Heart left ventricle (tissue), 13 donors: ENCODE measurements at regions not wholly inside any gene's neighbourhood (a gene's known extent, or its start where the extent isn't known, plus 50 kb on each side); places are given as distances from the start of the nearest gene placed in this dataset.

Experiments
- CTCF ChIP-seq, 12 donors: fragments of 200-600 bp; sonication (generic) in 4 of 12; IDR thresholded peaks; one replicate each; pipeline versions ENCODE4 v1.5.0 to v1.8.0; 2018 to 2022; ENCODE audit warnings: antibody characterized with exemption in 12 of 12, mild to moderate bottlenecking in 5 of 12
- POLR2A ChIP-seq, 2 donors: fragments of 450-650 bp; IDR thresholded peaks; one replicate each; pipeline ENCODE4 v1.6.1; 2017; ENCODE audit warnings: antibody characterized with exemption in 2 of 2, mild to moderate bottlenecking in 2 of 2, moderate library complexity in 2 of 2
- donor health status: ischemic (EF 13 %, LVEDD 7.1; RV severe dilation, severe dysfunction).
- donor health status: DM: no; HTN: yes; CAD: no.
- donor health status: DM: no; HTN: no; CAD: no.
- donor health status: ischemic (EF 25% LVEDD 6.9; RV normal size, moderate dysfunction).
- donor health status: ischemic (EF 25% LVEDD 5.7; RV mildly dilated, moderate dysfunction).
- donor health status: ischemic (EF 35%, LVEDD 5.7; RV mildly dilated, moderate dysfunction).
- donor health status: nonischemic (EF 11% LVEDD 7.7; RV severe dilation, severe dysfunction).
- donor health status: DM: yes; HTN: yes; CAD: no.
- donor health status: PGD.
- donor health status: ischemic (EF 29% LVEDD 5.4; RV normal size, mild dysfunction).
- donor health status: nonischemic (EF 23%, LVEDD 6.1; RV moderate dilation, normal function).

GRCh38 chr5:115430374-115430773 is 114.2 kb downstream of the FEM1C start:
- TF ChIP-seq CTCF (IDR thresholded peaks at IDR 0.05), result no peak
- no peak for TF ChIP-seq POLR2A (IDR thresholded peaks at IDR 0.05)
